CD4-positive, alpha-beta T cell treated with Interleukin-21 for 1 hour (primary cell): ENCODE measurements at regions not wholly inside any gene's neighbourhood (a gene's known extent, or its start where the extent isn't known, plus 50 kb on each side); places are given as distances from the start of the nearest gene placed in this dataset.
"Not testable (repeated sequence)": the region's sequence is repeated elsewhere in the genome, so short reads cannot be mapped to it uniquely, and the experiment has no call there.

Experiments used
- DNase-seq: peaks from one replicate; pipeline ENCODE4 v3.0.0-alpha.2; 2020

GRCh38 chr11:116698080-116698479 lies 74.7 kb downstream of the BUD13 start:
- DNase-seq, result no peak

GRCh38 chr11:116697639-116698038 lies 75.1 kb downstream of the BUD13 start:
- DNase-seq, result no peak

- no peak for DNase-seq
Observed at GRCh38 chr11:116697011-116697410, 75.8 kb downstream of the BUD13 start.

- DNase-seq, result no peak
Observed at GRCh38 chr11:116696381-116696941, 76.3 kb downstream of the BUD13 start.

- DNase-seq, result no peak
Observed at GRCh38 chr11:116695657-116696254, 77.0 kb downstream of the BUD13 start.

GRCh38 chr11:116694815-116695590 lies 77.8 kb downstream of the BUD13 start:
- no peak for DNase-seq

- DNase-seq, result no peak
Observed at GRCh38 chr11:116694349-116694725, 78.5 kb downstream of the BUD13 start.

- no peak for DNase-seq
Observed at GRCh38 chr11:116693593-116694348, 79.0 kb downstream of the BUD13 start.

GRCh38 chr11:116693102-116693570 lies 79.7 kb downstream of the BUD13 start:
- DNase-seq, result no peak

GRCh38 chr11:116692318-116693101 lies 80.3 kb downstream of the BUD13 start:
- DNase-seq, result no peak

- DNase-seq, result peak; percentile 43
Observed at GRCh38 chr11:116691771-116692177, 81.0 kb downstream of the BUD13 start.

- DNase-seq, result no peak
Observed at GRCh38 chr11:116690611-116691010, 82.2 kb downstream of the BUD13 start.

GRCh38 chr11:116689413-116690127 lies 83.2 kb downstream of the BUD13 start:
- DNase-seq, result no peak

GRCh38 chr11:116688202-116688540 lies 84.6 kb downstream of the BUD13 start:
- no peak for DNase-seq

- DNase-seq, result no peak
Observed at GRCh38 chr11:116687458-116688201, 85.2 kb downstream of the BUD13 start.

- no peak for DNase-seq
Observed at GRCh38 chr11:116686866-116687265, 85.9 kb downstream of the BUD13 start.

- DNase-seq, result no peak
Observed at GRCh38 chr11:116683982-116684381, 88.8 kb downstream of the BUD13 start.

- DNase-seq, result no peak
Observed at GRCh38 chr11:116680349-116681125, 92.2 kb downstream of the BUD13 start.

- no peak for DNase-seq
Observed at GRCh38 chr11:116678887-116679286, 93.9 kb downstream of the BUD13 start.

- not testable (repeated sequence) for DNase-seq
Observed at GRCh38 chr11:116667318-116667717, 105.5 kb downstream of the BUD13 start.
